Body of pancreas (tissue), 4 donors: ENCODE measurements at regions not wholly inside any gene's neighbourhood (a gene's known extent, or its start where the extent isn't known, plus 50 kb on each side); places are given as distances from the start of the nearest gene placed in this dataset.

Experiments
- POLR2A ChIP-seq, 3 donors: fragments of 450-650 bp; IDR thresholded peaks; one replicate each; pipeline ENCODE4 v1.6.1; 2016; ENCODE audit warnings: antibody characterized with exemption in 3 of 3, mild to moderate bottlenecking in 2 of 3
- TF ChIP-seq, protein P1 (sequence below), 7 experiments: fragments of 450-650 bp in 4 of 7; fragments of 200-600 bp in 3 of 7; sonication (generic) in 3 of 7; IDR thresholded peaks; one replicate each; pipeline ENCODE4 v1.5.1; 2016 to 2019; ENCODE audit warnings: antibody characterized with exemption in 7 of 7

GRCh38 chr1:168795681-168796080 lies 66.7 kb upstream of the DPT start:
- TF ChIP-seq, protein P1, sequence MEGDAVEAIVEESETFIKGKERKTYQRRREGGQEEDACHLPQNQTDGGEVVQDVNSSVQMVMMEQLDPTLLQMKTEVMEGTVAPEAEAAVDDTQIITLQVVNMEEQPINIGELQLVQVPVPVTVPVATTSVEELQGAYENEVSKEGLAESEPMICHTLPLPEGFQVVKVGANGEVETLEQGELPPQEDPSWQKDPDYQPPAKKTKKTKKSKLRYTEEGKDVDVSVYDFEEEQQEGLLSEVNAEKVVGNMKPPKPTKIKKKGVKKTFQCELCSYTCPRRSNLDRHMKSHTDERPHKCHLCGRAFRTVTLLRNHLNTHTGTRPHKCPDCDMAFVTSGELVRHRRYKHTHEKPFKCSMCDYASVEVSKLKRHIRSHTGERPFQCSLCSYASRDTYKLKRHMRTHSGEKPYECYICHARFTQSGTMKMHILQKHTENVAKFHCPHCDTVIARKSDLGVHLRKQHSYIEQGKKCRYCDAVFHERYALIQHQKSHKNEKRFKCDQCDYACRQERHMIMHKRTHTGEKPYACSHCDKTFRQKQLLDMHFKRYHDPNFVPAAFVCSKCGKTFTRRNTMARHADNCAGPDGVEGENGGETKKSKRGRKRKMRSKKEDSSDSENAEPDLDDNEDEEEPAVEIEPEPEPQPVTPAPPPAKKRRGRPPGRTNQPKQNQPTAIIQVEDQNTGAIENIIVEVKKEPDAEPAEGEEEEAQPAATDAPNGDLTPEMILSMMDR (IDR thresholded peaks at IDR 0.05) = no peak
- TF ChIP-seq POLR2A (IDR thresholded peaks at IDR 0.05) = no peak
